CD4-positive, alpha-beta T cell (primary cell): ENCODE measurements at regions not wholly inside any gene's neighbourhood (a gene's known extent, or its start where the extent isn't known, plus 50 kb on each side); places are given as distances from the start of the nearest gene placed in this dataset.

Experiments
- ATAC-seq: fragments of 200-7000 bp; cut with Tn5 transposase; one replicate; pipeline ENCODE4 v1.10.0; 2022; ENCODE audit warnings: mild to moderate bottlenecking; ENCODE audit not compliant: poor library complexity
- CTCF ChIA-PET: fragments of 350-600 bp; sonication (Branson Sonifier 250); formaldehyde crosslinking; loops from one replicate; lab custom pipeline; 2021; ENCODE audit warnings: antibody characterized with exemption, inconsistent platforms; lab: Charles Lee
- POLR2A ChIA-PET: fragments of 350-600 bp; sonication (Branson Sonifier 250); formaldehyde crosslinking; loops from one replicate; lab custom pipeline; 2021; ENCODE audit warnings: antibody characterized with exemption, inconsistent platforms; lab: Charles Lee
- DNase-seq, 14 experiments: peaks; one replicate each; pipeline ENCODE4 v3.0.0-alpha.2; 2013 to 2020; ENCODE audit warnings: mixed read lengths in 2 of 14
- H3K27ac ChIP-seq, 2 donors: one replicate each; pipeline versions ENCODE4 v1.5.1 to v1.7.0; 2013; ENCODE audit warnings: low read length in 2 of 2, low read depth in 1 of 2, mild to moderate bottlenecking in 1 of 2
- H3K27me3 ChIP-seq, 2 experiments: 1 replicate in 1 of 2; 2 replicates in 1 of 2; pipeline versions ENCODE4 v1.6.1 to v1.7.0; 2013; ENCODE audit warnings: low read length in 2 of 2, control low read depth in 1 of 2, mild to moderate bottlenecking in 1 of 2, moderate library complexity in 1 of 2; ENCODE audit not compliant: insufficient read depth in 2 of 2, control insufficient read depth in 1 of 2
- H3K36me3 ChIP-seq: one replicate; pipeline ENCODE4 v1.6.1; 2013; ENCODE audit warnings: low read length, control low read depth; ENCODE audit not compliant: insufficient read depth
- H3K4me1 ChIP-seq: one replicate; pipeline ENCODE4 v1.6.1; 2013; ENCODE audit warnings: low read length, control low read depth; ENCODE audit not compliant: insufficient read depth
- H3K4me3 ChIP-seq: one replicate; pipeline ENCODE4 v1.5.1; 2013; ENCODE audit warnings: mild to moderate bottlenecking, low read length, moderate library complexity
- H3K9me3 ChIP-seq, 2 experiments: 1 replicate in 1 of 2; 2 replicates in 1 of 2; pipeline versions ENCODE4 v1.6.1 to v1.7.0; 2013; ENCODE audit warnings: low read length in 2 of 2, mild to moderate bottlenecking in 2 of 2, control low read depth in 1 of 2, moderate library complexity in 1 of 2; ENCODE audit not compliant: control insufficient read depth in 1 of 2, insufficient read depth in 1 of 2
- H3K27ac Mint-ChIP-seq: one replicate; pipeline ENCODE4 v1.8.0; 2020; ENCODE audit warnings: mixed read lengths
- H3K27me3 Mint-ChIP-seq: one replicate; pipeline ENCODE4 v1.8.0; 2021; ENCODE audit warnings: mixed read lengths
- H3K36me3 Mint-ChIP-seq: one replicate; pipeline ENCODE4 v1.8.0; 2021; ENCODE audit warnings: low read depth, mixed read lengths
- H3K4me1 Mint-ChIP-seq: one replicate; pipeline ENCODE4 v1.8.0; 2021; ENCODE audit warnings: low read depth, mixed read lengths
- H3K4me3 Mint-ChIP-seq: one replicate; pipeline ENCODE4 v1.8.0; 2020; ENCODE audit warnings: mild to moderate bottlenecking, mixed read lengths
- H3K9me3 Mint-ChIP-seq: one replicate; pipeline ENCODE4 v1.8.0; 2020; ENCODE audit warnings: mixed read lengths
- intact Hi-C, 2 experiments: fragments of 100-400 bp; cut with DNase I in 1 of 2; cut with micrococcal nuclease in 1 of 2; formaldehyde crosslinking; loops; one replicate each; pipeline versions ENCODE4 v1.15.1 to v1.9.0; 2023 to 2025; cut with DNase I, micrococcal nuclease
- TF ChIP-seq, protein P1 (sequence below): fragments of 200-600 bp; IDR thresholded peaks from one replicate; pipeline ENCODE4 v1.8.0; 2022; ENCODE audit warnings: antibody characterized with exemption, mild to moderate bottlenecking

DNA sequence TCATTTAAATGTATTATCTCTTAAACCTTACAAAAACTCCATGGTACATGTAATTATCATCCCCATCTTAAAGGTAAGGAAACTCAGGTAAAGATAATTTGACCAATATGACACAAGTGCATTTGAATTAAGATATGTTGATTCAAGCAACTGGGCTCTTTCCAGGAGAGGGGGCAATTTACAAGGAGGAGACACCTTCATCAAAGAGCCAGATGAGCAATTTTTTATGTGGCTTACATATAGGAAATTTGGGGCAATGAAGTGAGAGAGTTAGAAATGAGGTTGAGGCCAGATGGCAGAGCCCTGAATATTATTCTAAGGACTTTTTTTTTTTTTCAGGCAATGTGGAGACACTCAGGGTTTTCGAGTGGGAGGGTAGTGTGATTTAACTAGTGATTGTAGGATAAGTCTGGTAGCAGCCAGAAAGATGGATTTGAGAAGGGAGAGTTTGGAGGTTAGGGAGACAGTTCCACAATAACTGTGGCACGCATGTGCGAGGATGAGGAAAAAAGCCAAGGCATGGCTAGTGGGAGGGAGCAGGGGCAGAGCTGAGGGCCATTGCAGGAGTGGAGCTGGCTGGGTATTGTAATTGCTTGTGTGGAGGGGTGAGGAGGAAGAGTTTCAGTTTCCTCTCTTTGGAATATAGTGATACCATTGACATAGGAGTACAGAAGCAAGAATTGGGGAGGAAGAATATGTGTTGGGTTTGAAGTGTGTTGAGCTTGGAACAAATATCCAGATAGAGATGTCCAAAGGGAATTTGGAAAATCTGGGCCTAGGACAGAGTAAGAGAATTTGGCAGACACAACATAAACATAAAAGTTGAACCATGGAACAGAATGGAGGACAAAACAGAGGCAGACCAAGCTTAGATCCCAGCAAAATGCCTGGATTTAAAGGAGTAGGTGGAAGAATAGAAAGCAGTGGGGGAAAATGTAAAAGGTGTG lies 72.0 kb downstream of the ACTBL2 start:
- TF ChIP-seq, protein P1, sequence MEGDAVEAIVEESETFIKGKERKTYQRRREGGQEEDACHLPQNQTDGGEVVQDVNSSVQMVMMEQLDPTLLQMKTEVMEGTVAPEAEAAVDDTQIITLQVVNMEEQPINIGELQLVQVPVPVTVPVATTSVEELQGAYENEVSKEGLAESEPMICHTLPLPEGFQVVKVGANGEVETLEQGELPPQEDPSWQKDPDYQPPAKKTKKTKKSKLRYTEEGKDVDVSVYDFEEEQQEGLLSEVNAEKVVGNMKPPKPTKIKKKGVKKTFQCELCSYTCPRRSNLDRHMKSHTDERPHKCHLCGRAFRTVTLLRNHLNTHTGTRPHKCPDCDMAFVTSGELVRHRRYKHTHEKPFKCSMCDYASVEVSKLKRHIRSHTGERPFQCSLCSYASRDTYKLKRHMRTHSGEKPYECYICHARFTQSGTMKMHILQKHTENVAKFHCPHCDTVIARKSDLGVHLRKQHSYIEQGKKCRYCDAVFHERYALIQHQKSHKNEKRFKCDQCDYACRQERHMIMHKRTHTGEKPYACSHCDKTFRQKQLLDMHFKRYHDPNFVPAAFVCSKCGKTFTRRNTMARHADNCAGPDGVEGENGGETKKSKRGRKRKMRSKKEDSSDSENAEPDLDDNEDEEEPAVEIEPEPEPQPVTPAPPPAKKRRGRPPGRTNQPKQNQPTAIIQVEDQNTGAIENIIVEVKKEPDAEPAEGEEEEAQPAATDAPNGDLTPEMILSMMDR = no peak
- H3K4me1 ChIP-seq = no peaks in the 10 kb centered on the region
- H3K9me3 ChIP-seq = no peaks in the 10 kb centered on the region
- H3K27ac ChIP-seq = no peak overlapping the region
- no peaks in the 10 kb centered on the region for H3K27me3 ChIP-seq
- DNase-seq (peak in 1 of 14 experiments; percentile 2), ATAC-seq (no peak)
- ChIA-PET POLR2A (no interaction called here), CTCF (no interaction called here)
- Mint-ChIP-seq H3K4me1 (no peaks in the 10 kb centered on the region), H3K36me3 (no peaks in the 10 kb centered on the region), H3K4me3 (no peak overlapping the region), H3K27ac (no peak overlapping the region), H3K27me3 (no peaks in the 10 kb centered on the region), H3K9me3 (no peaks in the 10 kb centered on the region)
- H3K36me3 ChIP-seq = no peaks in the 10 kb centered on the region
- no peak overlapping the region for H3K4me3 ChIP-seq
- intact Hi-C loops = loop anchor here in 1 of 2 experiments (10.0 kb wide), 1 partner anchor 1054 kb away; the partner anchor contains the start of gene PLK2

DNA sequence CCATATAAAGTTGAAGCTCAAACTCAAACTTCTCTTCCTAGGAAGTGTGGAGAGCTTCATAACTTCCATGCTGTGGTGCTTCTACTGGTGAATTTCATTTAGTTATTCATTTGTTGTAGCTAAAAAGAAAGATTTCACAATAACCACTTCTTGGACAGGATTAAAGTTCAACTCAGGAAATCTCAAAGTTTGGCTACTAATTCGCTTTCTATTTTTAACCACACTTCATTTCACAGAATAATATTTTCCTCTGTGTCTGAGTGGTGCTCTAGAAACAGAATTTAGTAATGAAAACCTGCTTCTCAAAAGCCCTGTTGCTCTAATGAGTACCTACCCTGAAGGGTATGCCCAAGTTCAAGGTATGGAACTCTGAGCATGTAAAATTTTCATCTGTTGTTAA lies 73.9 kb downstream of the ACTBL2 start:
- Mint-ChIP-seq H3K27me3 (peaks cover 3% of the 10 kb centered on the region), H3K36me3 (no peaks in the 10 kb centered on the region), H3K9me3 (no peaks in the 10 kb centered on the region), H3K4me3 (no peak overlapping the region), H3K4me1 (no peaks in the 10 kb centered on the region), H3K27ac (no peak overlapping the region)
- intact Hi-C loops = no loop called here
- Histone ChIP-seq H3K27me3 (no peaks in the 10 kb centered on the region), H3K4me1 (no peaks in the 10 kb centered on the region), H3K36me3 (no peaks in the 10 kb centered on the region), H3K9me3 (no peaks in the 10 kb centered on the region), H3K4me3 (no peak overlapping the region), H3K27ac (no peak overlapping the region)
- CTCF ChIA-PET = no interaction called here
- DNase-seq (no peak), ATAC-seq (no peak)
- POLR2A ChIA-PET = no interaction called here
- TF ChIP-seq, protein P1 = no peak

DNA sequence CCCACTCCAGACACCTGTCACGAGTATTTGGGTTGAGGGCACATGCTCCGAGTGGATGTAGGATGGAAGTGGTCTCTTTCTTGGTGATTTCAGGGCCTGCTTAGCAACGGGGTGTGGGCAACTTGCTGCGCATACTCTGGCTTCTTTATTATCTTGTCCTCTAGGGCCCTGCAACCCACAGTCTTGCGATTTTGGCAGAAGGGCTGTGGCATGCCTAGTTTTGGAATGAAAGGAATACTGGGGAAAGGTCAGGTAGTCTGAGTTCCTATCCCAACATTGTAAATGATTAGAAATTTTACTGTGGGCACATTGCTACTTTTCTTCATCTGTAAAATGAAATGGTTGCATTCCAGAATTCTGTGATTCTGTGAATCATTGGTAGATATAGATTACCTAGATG lies 74.3 kb downstream of the ACTBL2 start:
- Mint-ChIP-seq H3K4me1 (no peaks in the 10 kb centered on the region), H3K36me3 (no peaks in the 10 kb centered on the region), H3K27ac (no peak overlapping the region), H3K4me3 (no peak overlapping the region), H3K27me3 (peaks cover 5% of the 10 kb centered on the region), H3K9me3 (no peaks in the 10 kb centered on the region)
- Histone ChIP-seq H3K9me3 (no peaks in the 10 kb centered on the region), H3K36me3 (no peaks in the 10 kb centered on the region), H3K27ac (no peak overlapping the region), H3K4me1 (no peaks in the 10 kb centered on the region), H3K27me3 (no peaks in the 10 kb centered on the region), H3K4me3 (no peak overlapping the region)
- ChIA-PET CTCF (no interaction called here), POLR2A (no interaction called here)
- intact Hi-C loops = no loop called here
- DNase-seq = no peak
- no peak for ATAC-seq
- TF ChIP-seq, protein P1 = no peak
